SK-N-SH (cell line): ENCODE measurements at regions not wholly inside any gene's neighbourhood (a gene's known extent, or its start where the extent isn't known, plus 50 kb on each side); places are given as distances from the start of the nearest gene placed in this dataset.

ENCODE experiments used
- CTCF ChIA-PET: fragments of 300-600, 350-600 bp; formaldehyde crosslinking; extraction: SDS; loops from one replicate; lab custom pipeline; 2021; lab: Yijun Ruan, JAX
- POLR2A ChIA-PET: fragments of 350-600 bp; sonication (Branson Sonifier 250); formaldehyde crosslinking; extraction: SDS; loops from one replicate; lab custom pipeline; 2020; ENCODE audit warnings: antibody characterized with exemption, inconsistent platforms; lab: Yijun Ruan, JAX
- DNase-seq: peaks from one replicate; pipeline ENCODE4 v3.0.0; 2012
- H2AFZ ChIP-seq: fragments of 200-600 bp; sonication (generic); 2 replicates; pipeline ENCODE4 v1.8.1; 2016; ENCODE audit warnings: antibody characterized with exemption, mild to moderate bottlenecking, low read depth
- H3F3A ChIP-seq: fragments of 200-600 bp; sonication (generic); replicated peaks from 2 replicates; pipeline ENCODE3; 2016; ENCODE audit warnings: antibody characterized with exemption, mild to moderate bottlenecking; ENCODE audit not compliant: insufficient read depth
- H3K27ac ChIP-seq, 2 experiments: fragments of 200-500 bp in 1 of 2; fragments of 200-600 bp in 1 of 2; sonication (Bioruptor generic) in 1 of 2; sonication (generic), shearing (Covaris generic) in 1 of 2; 2 replicates each; pipeline versions ENCODE4 v1.5.1 to v1.6.1; 2014 to 2016; ENCODE audit warnings: low read depth in 2 of 2, inconsistent platforms in 1 of 2, low read length in 1 of 2, mild to moderate bottlenecking in 1 of 2, mixed read lengths in 1 of 2
- H3K27me3 ChIP-seq: fragments of 200-600 bp; sonication (generic), shearing (Covaris generic); 2 replicates; pipeline ENCODE4 v1.6.1; 2016; ENCODE audit warnings: mixed run types; ENCODE audit not compliant: insufficient read depth
- H3K36me3 ChIP-seq, 2 experiments: fragments of 200-500 bp in 1 of 2; fragments of 200-600 bp in 1 of 2; sonication (Bioruptor generic) in 1 of 2; sonication (generic) in 1 of 2; replicated peaks in 1 of 2; 2 replicates each; pipeline versions ENCODE3 to v1.5.1; 2014 to 2016; ENCODE audit warnings: low read length in 1 of 2, mild to moderate bottlenecking in 1 of 2; ENCODE audit not compliant: insufficient read depth in 2 of 2, control insufficient read depth in 1 of 2
- H3K4me1 ChIP-seq, 2 experiments: fragments of 200-500 bp in 1 of 2; fragments of 200-600 bp in 1 of 2; sonication (Bioruptor generic) in 1 of 2; sonication (generic), shearing (Covaris generic) in 1 of 2; 2 replicates each; pipeline versions ENCODE4 v1.5.1 to v1.6.1; 2014 to 2016; ENCODE audit warnings: low read depth in 1 of 2, low read length in 1 of 2, mixed run types in 1 of 2; ENCODE audit not compliant: insufficient read depth in 2 of 2, control insufficient read depth in 1 of 2
- H3K4me2 ChIP-seq: fragments of 200-600 bp; sonication (generic), shearing (Covaris generic); 2 replicates; pipeline ENCODE4 v1.6.1; 2017; ENCODE audit warnings: mixed run types
- H3K4me3 ChIP-seq, 2 experiments: fragments of 200-500 bp in 1 of 2; fragments of 200-600 bp in 1 of 2; sonication (Bioruptor generic) in 1 of 2; sonication (generic), shearing (Covaris generic) in 1 of 2; 2 replicates each; pipeline versions ENCODE4 v1.5.1 to v1.8.1; 2014 to 2016; ENCODE audit warnings: low read depth in 2 of 2, inconsistent platforms in 1 of 2, low read length in 1 of 2, mild to moderate bottlenecking in 1 of 2, mixed read lengths in 1 of 2, moderate library complexity in 1 of 2
- H3K79me2 ChIP-seq: fragments of 200-600 bp; sonication (generic); 2 replicates; pipeline ENCODE4 v1.8.1; 2017; ENCODE audit warnings: mild to moderate bottlenecking; ENCODE audit not compliant: insufficient read depth
- H3K9ac ChIP-seq: fragments of 200-600 bp; sonication (generic); 2 replicates; pipeline ENCODE4 v1.6.1; 2017; ENCODE audit warnings: mixed run types
- H3K9me2 ChIP-seq: fragments of 200-600 bp; sonication (generic); 2 replicates; pipeline ENCODE4 v1.6.1; 2017; ENCODE audit warnings: mixed run types
- H3K9me3 ChIP-seq: fragments of 200-600 bp; sonication (generic); 2 replicates; pipeline ENCODE4 v1.6.1; 2017; ENCODE audit warnings: mixed run types, mild to moderate bottlenecking, moderate library complexity
- H4K20me1 ChIP-seq: fragments of 200-600 bp; sonication (generic); 2 replicates; pipeline ENCODE4 v1.6.1; 2017; ENCODE audit warnings: mild to moderate bottlenecking, mixed run types; ENCODE audit not compliant: insufficient read depth
- FOXJ3 ChIP-seq: sonication (generic); formaldehyde crosslinking; IDR thresholded peaks from 2 replicates; pipeline ENCODE4 v1.5.1; 2020; ENCODE audit warnings: mild to moderate bottlenecking, missing genetic modification reagents
- GABPA ChIP-seq: IDR thresholded peaks from 2 replicates; pipeline ENCODE4 v1.4.0; 2012; ENCODE audit warnings: low read depth, mild to moderate bottlenecking
- GATA2 ChIP-seq: sonication (generic); formaldehyde crosslinking; IDR thresholded peaks from 2 replicates; pipeline ENCODE4 v1.5.0; 2020; ENCODE audit warnings: mild to moderate bottlenecking, missing genetic modification reagents
- NFIC ChIP-seq: IDR thresholded peaks from 2 replicates; pipeline ENCODE4 v1.4.0; 2012; ENCODE audit warnings: borderline replicate concordance
- POLR2AphosphoS5 ChIP-seq: IDR thresholded peaks from 2 replicates; pipeline ENCODE4 v1.6.1; 2012; ENCODE audit warnings: low read depth, low read length
- RFX5 ChIP-seq: IDR thresholded peaks from 2 replicates; pipeline ENCODE4 v1.6.1; 2012; ENCODE audit warnings: mild to moderate bottlenecking, improper control_type of control experiment, low read length
- RXRA ChIP-seq: IDR thresholded peaks from 2 replicates; pipeline ENCODE4 v1.4.0; 2012; ENCODE audit warnings: low read depth, mild to moderate bottlenecking, borderline replicate concordance
- SIN3A ChIP-seq: IDR thresholded peaks from 2 replicates; pipeline ENCODE4 v1.6.1; 2012; ENCODE audit warnings: low read depth, mild to moderate bottlenecking, low read length, moderate library complexity, borderline replicate concordance
- TEAD4 ChIP-seq: IDR thresholded peaks from 2 replicates; pipeline ENCODE4 v1.4.0; 2012; ENCODE audit warnings: mild to moderate bottlenecking, borderline replicate concordance; ENCODE audit not compliant: insufficient read depth
- WGBS: methylation state at CpG from one replicate; pipeline ENCODE4 v1.1.6; 2017; ENCODE audit warnings: low lambda C conversion rate; 5-methylcytosine and 5-hydroxymethylcytosine counted together
- TF ChIP-seq, protein P1 (sequence below): fragments of 200-600 bp; sonication (generic); IDR thresholded peaks from 2 replicates; pipeline ENCODE4 v1.6.1; 2017; ENCODE audit warnings: antibody characterized with exemption, mild to moderate bottlenecking, moderate library complexity
- TF ChIP-seq, protein P2 (sequence below): IDR thresholded peaks from 2 replicates; pipeline ENCODE4; 2012

DNA sequence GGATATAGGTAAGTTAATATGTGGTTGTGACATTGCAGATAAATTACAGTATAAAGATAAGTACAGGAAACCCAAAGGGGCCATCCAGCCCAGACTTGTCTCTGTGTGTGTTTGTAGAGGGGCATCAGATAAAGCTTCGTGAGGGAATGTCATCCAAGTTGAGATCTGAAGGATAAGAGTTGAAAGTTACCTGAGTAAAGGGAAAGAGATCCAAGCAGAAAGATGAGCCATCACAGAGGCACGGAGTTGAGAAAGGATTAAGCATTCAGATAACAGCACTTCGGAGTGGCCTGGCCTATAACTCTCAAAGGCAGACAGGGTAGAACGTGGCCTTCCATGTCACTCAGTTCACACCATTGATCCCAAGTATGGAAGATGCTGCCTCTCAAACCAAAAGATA is 749.1 kb downstream of the ADGRL2 start:
- no peaks in the 10 kb centered on the region for H3K36me3 ChIP-seq
- TF ChIP-seq RFX5 (no peak), RXRA (no peak), GABPA (no peak), GATA2 (no peak), POLR2AphosphoS5 (no peak), FOXJ3 (CRISPR knock-in tag) (no peak), SIN3A (no peak)
- TF ChIP-seq, protein P1, sequence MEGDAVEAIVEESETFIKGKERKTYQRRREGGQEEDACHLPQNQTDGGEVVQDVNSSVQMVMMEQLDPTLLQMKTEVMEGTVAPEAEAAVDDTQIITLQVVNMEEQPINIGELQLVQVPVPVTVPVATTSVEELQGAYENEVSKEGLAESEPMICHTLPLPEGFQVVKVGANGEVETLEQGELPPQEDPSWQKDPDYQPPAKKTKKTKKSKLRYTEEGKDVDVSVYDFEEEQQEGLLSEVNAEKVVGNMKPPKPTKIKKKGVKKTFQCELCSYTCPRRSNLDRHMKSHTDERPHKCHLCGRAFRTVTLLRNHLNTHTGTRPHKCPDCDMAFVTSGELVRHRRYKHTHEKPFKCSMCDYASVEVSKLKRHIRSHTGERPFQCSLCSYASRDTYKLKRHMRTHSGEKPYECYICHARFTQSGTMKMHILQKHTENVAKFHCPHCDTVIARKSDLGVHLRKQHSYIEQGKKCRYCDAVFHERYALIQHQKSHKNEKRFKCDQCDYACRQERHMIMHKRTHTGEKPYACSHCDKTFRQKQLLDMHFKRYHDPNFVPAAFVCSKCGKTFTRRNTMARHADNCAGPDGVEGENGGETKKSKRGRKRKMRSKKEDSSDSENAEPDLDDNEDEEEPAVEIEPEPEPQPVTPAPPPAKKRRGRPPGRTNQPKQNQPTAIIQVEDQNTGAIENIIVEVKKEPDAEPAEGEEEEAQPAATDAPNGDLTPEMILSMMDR, result no peak
- TF ChIP-seq, protein P2, sequence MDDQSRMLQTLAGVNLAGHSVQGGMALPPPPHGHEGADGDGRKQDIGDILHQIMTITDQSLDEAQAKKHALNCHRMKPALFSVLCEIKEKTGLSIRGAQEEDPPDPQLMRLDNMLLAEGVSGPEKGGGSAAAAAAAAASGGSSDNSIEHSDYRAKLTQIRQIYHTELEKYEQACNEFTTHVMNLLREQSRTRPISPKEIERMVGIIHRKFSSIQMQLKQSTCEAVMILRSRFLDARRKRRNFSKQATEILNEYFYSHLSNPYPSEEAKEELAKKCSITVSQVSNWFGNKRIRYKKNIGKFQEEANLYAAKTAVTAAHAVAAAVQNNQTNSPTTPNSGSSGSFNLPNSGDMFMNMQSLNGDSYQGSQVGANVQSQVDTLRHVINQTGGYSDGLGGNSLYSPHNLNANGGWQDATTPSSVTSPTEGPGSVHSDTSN, result no peak
- no peaks in the 10 kb centered on the region for H3K4me1 ChIP-seq
- ChIA-PET CTCF (no interaction called here), POLR2A (no interaction called here)
- no peaks in the 10 kb centered on the region for H3F3A ChIP-seq
- no peaks in the 10 kb centered on the region for H3K9me3 ChIP-seq
- H3K9me2 ChIP-seq, result no peaks in the 10 kb centered on the region
- no peak overlapping the region for H2AFZ ChIP-seq
- DNase-seq, result no peak
- H3K9ac ChIP-seq, result no peak overlapping the region
- WGBS, result 28% methylated on average over 4 of the region's 4 CpGs
- H3K4me2 ChIP-seq, result no peak overlapping the region
- H3K79me2 ChIP-seq, result no peaks in the 10 kb centered on the region
- no peak overlapping the region for H3K27ac ChIP-seq
- no peaks in the 10 kb centered on the region for H4K20me1 ChIP-seq
- H3K27me3 ChIP-seq, result no peaks in the 10 kb centered on the region
- H3K4me3 ChIP-seq, result no peak overlapping the region

DNA sequence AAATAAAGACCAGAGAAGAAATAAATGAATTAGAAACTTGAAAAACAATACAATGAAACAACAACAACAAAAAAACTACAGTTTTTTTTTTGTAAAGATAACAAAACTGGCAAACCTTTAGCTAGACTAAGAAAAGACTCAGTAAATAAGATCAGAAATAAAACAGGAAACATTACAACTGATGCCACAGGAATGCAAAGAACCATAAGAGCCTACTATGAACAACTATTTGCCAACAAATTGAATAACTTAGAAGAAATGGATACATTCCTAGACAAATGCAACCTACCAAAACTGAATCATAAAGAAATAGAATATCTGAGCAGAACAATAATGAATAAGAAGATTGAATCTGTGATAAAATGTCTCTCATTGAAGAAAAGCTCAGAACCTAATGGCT is 742.0 kb downstream of the ADGRL2 start:
- no peaks in the 10 kb centered on the region for H3K27me3 ChIP-seq
- no peak overlapping the region for H2AFZ ChIP-seq
- POLR2A ChIA-PET, result no interaction called here
- no peaks in the 10 kb centered on the region for H3F3A ChIP-seq
- H3K9me3 ChIP-seq, result no peaks in the 10 kb centered on the region
- H3K27ac ChIP-seq, result no peak overlapping the region
- no peak overlapping the region for H3K4me3 ChIP-seq
- no peak for TF ChIP-seq RXRA
- no peak for TF ChIP-seq NFIC
- TF ChIP-seq TEAD4, result no peak
- H3K9me2 ChIP-seq, result no peaks in the 10 kb centered on the region
- no peaks in the 10 kb centered on the region; a peak in 1 of 4 replicates for H3K4me1 ChIP-seq
- no peak for DNase-seq
- CTCF ChIA-PET, result no interaction called here
- no peak overlapping the region for H3K4me2 ChIP-seq
- no peak overlapping the region for H3K9ac ChIP-seq
- no peaks in the 10 kb centered on the region for H3K36me3 ChIP-seq
- H4K20me1 ChIP-seq, result no peaks in the 10 kb centered on the region
- H3K79me2 ChIP-seq, result no peaks in the 10 kb centered on the region
